DOHH2 (cell line): ENCODE measurements at regions not wholly inside any gene's neighbourhood (a gene's known extent, or its start where the extent isn't known, plus 50 kb on each side); places are given as distances from the start of the nearest gene placed in this dataset.

ENCODE experiments used
- H3F3A ChIP-seq: fragments of 200-600 bp; sonication (generic), shearing (Covaris generic); 2 replicates; pipeline ENCODE4 v1.6.0; 2016; ENCODE audit warnings: antibody characterized with exemption, mild to moderate bottlenecking; ENCODE audit not compliant: control insufficient read depth, insufficient read depth
- H3K27ac ChIP-seq: fragments of 200-600 bp; sonication (generic); 2 replicates; pipeline ENCODE4 v1.5.1; 2014; ENCODE audit warnings: low read depth, mild to moderate bottlenecking, low read length, moderate library complexity
- H3K27me3 ChIP-seq: fragments of 200-600 bp; sonication (generic); 2 replicates; pipeline ENCODE4 v1.6.1; 2014; ENCODE audit warnings: mild to moderate bottlenecking, low read length, mixed read lengths; ENCODE audit not compliant: control insufficient read depth
- H3K36me3 ChIP-seq: fragments of 200-600 bp; sonication (generic); 2 replicates; pipeline ENCODE4 v1.6.1; 2014; ENCODE audit warnings: mild to moderate bottlenecking, low read length, moderate library complexity, mixed read lengths; ENCODE audit not compliant: control insufficient read depth
- H3K4me1 ChIP-seq: fragments of 200-600 bp; sonication (generic); 2 replicates; pipeline ENCODE4 v1.6.1; 2014; ENCODE audit warnings: mild to moderate bottlenecking, low read length, mixed read lengths; ENCODE audit not compliant: control insufficient read depth
- H3K4me2 ChIP-seq: fragments of 200-600 bp; sonication (generic); 2 replicates; pipeline ENCODE4 v1.6.0; 2014; ENCODE audit warnings: mild to moderate bottlenecking, low read length, moderate library complexity
- H3K4me3 ChIP-seq: fragments of 200-600 bp; sonication (generic); 2 replicates; pipeline ENCODE4 v1.5.1; 2014; ENCODE audit warnings: mild to moderate bottlenecking, low read length, mixed read lengths
- H3K79me2 ChIP-seq: fragments of 200-600 bp; sonication (generic); 2 replicates; pipeline ENCODE4 v1.6.1; 2014; ENCODE audit warnings: mild to moderate bottlenecking, low read length, mixed read lengths; ENCODE audit not compliant: control insufficient read depth
- H3K9me2 ChIP-seq: fragments of 200-600 bp; sonication (generic); replicated peaks from 2 replicates; pipeline ENCODE4 v1.6.1; 2014; ENCODE audit warnings: mild to moderate bottlenecking, low read length, mixed read lengths; ENCODE audit not compliant: control insufficient read depth
- H3K9me3 ChIP-seq: fragments of 200-600 bp; sonication (generic); 2 replicates; pipeline ENCODE4 v1.6.1; 2014; ENCODE audit warnings: antibody characterized with exemption, low read length, mixed read lengths; ENCODE audit not compliant: control insufficient read depth, insufficient read depth
- H4K20me1 ChIP-seq: fragments of 200-600 bp; sonication (generic); 2 replicates; pipeline ENCODE4 v1.6.0; 2014; ENCODE audit warnings: low read depth, mild to moderate bottlenecking, antibody characterized with exemption, low read length, moderate library complexity; ENCODE audit not compliant: control insufficient read depth, insufficient read depth
- CTCF ChIP-seq: fragments of 200-600 bp; sonication (generic); IDR thresholded peaks from one replicate; pipeline ENCODE4 v1.5.1; 2014; ENCODE audit warnings: antibody characterized with exemption, mild to moderate bottlenecking, low read depth, low read length; ENCODE audit not compliant: poor library complexity, severe bottlenecking
- EZH2phosphoT487 ChIP-seq: fragments of 200-600 bp; sonication (generic); IDR thresholded peaks from 2 replicates; pipeline ENCODE4 v1.6.1; 2017; ENCODE audit warnings: borderline replicate concordance, mild to moderate bottlenecking, antibody characterized with exemption, low read length, moderate library complexity, mixed read lengths

- H3K4me2 ChIP-seq = no peak overlapping the region
- no peaks in the 10 kb centered on the region for H3K27me3 ChIP-seq
- TF ChIP-seq CTCF (no peak), EZH2phosphoT487 (no peak)
- H3K79me2 ChIP-seq = no peaks in the 10 kb centered on the region
- no peak overlapping the region for H3K4me3 ChIP-seq
- no peaks in the 10 kb centered on the region for H3K9me3 ChIP-seq
- no peaks in the 10 kb centered on the region for H3K9me2 ChIP-seq
- H3F3A ChIP-seq = no peaks in the 10 kb centered on the region
- H3K27ac ChIP-seq = no peak overlapping the region
- H3K36me3 ChIP-seq = no peaks in the 10 kb centered on the region
- no peaks in the 10 kb centered on the region for H4K20me1 ChIP-seq
- no peaks in the 10 kb centered on the region for H3K4me1 ChIP-seq
These were observed 79.3 kb downstream of the PTPRS start for GRCh38 chr19:5261156-5261890.

GRCh38 chr19:5260381-5260967 lies 80.1 kb downstream of the PTPRS start:
- Histone ChIP-seq H3K4me3 (no peak overlapping the region), H3K4me2 (no peak overlapping the region), H3K36me3 (no peaks in the 10 kb centered on the region), H3K79me2 (no peaks in the 10 kb centered on the region), H3F3A (no peaks in the 10 kb centered on the region), H3K27ac (no peak overlapping the region), H4K20me1 (no peaks in the 10 kb centered on the region), H3K4me1 (no peaks in the 10 kb centered on the region), H3K27me3 (no peaks in the 10 kb centered on the region), H3K9me3 (no peaks in the 10 kb centered on the region), H3K9me2 (no peaks in the 10 kb centered on the region)
- TF ChIP-seq CTCF = no peak
- TF ChIP-seq EZH2phosphoT487 = no peak

GRCh38 chr19:5259750-5260149 lies 80.9 kb downstream of the PTPRS start:
- Histone ChIP-seq H4K20me1 (no peaks in the 10 kb centered on the region), H3K4me1 (no peaks in the 10 kb centered on the region), H3K27me3 (no peaks in the 10 kb centered on the region), H3K36me3 (no peaks in the 10 kb centered on the region), H3K4me3 (no peak overlapping the region), H3K4me2 (no peak overlapping the region), H3K27ac (no peak overlapping the region), H3K79me2 (no peaks in the 10 kb centered on the region), H3K9me3 (no peaks in the 10 kb centered on the region), H3F3A (no peaks in the 10 kb centered on the region), H3K9me2 (no peaks in the 10 kb centered on the region)
- no peak for TF ChIP-seq CTCF
- TF ChIP-seq EZH2phosphoT487 = no peak
